Type B pancreatic cell (in vitro differentiated cells): ENCODE measurements at regions not wholly inside any gene's neighbourhood (a gene's known extent, or its start where the extent isn't known, plus 50 kb on each side); places are given as distances from the start of the nearest gene placed in this dataset.

Source experiments
- DNase-seq: peaks from one replicate; pipeline ENCODE4 v3.0.0; 2021; ENCODE audit warnings: mixed read lengths; ENCODE audit not compliant: unreplicated experiment; ENCODE audit errors: extremely low spot score
- H3K27ac Mint-ChIP-seq: 2 replicates; pipeline ENCODE4 v1.8.0; 2021; ENCODE audit warnings: mild to moderate bottlenecking, mixed read lengths
- H3K27me3 Mint-ChIP-seq: 2 replicates; pipeline ENCODE4 v1.8.0; 2021; ENCODE audit warnings: mixed read lengths
- H3K36me3 Mint-ChIP-seq: 2 replicates; pipeline ENCODE4 v1.8.0; 2021; ENCODE audit warnings: mixed read lengths
- H3K4me1 Mint-ChIP-seq: one replicate; pipeline ENCODE4 v1.8.0; 2021; ENCODE audit warnings: mixed read lengths; ENCODE audit not compliant: unreplicated experiment
- H3K4me3 Mint-ChIP-seq: 2 replicates; pipeline ENCODE4 v1.8.0; 2021; ENCODE audit warnings: mild to moderate bottlenecking, mixed read lengths
- H3K9me3 Mint-ChIP-seq: 2 replicates; pipeline ENCODE4 v1.8.0; 2021; ENCODE audit warnings: mixed read lengths
- CTCF ChIP-seq: fragments of 200-600 bp; sonication (generic); conservative IDR thresholded peaks from 2 replicates; pipeline ENCODE4 v1.5.0; 2021; ENCODE audit warnings: antibody characterized with exemption, mild to moderate bottlenecking

GRCh38 chr9:82560036-82560435 lies 502.9 kb downstream of the RASEF start:
- no peaks in the 10 kb centered on the region for H3K9me3 Mint-ChIP-seq

GRCh38 chr9:82560457-82560904 lies 502.5 kb downstream of the RASEF start:
- no peaks in the 10 kb centered on the region for H3K36me3 Mint-ChIP-seq
- no peaks in the 10 kb centered on the region for H3K9me3 Mint-ChIP-seq
- H3K27ac Mint-ChIP-seq: no peak overlapping the region
- H3K4me3 Mint-ChIP-seq: no peak overlapping the region
- peaks cover 4% of the 10 kb centered on the region for H3K27me3 Mint-ChIP-seq
- DNase-seq: no peak
- H3K4me1 Mint-ChIP-seq: peaks cover 28% of the 10 kb centered on the region
- TF ChIP-seq CTCF: no peak

More at GRCh38 chr9:82560036-82560435, 502.9 kb downstream of the RASEF start:
- no peaks in the 10 kb centered on the region for H3K36me3 Mint-ChIP-seq
- no peak overlapping the region for H3K27ac Mint-ChIP-seq
- H3K27me3 Mint-ChIP-seq: peaks cover 4% of the 10 kb centered on the region
- DNase-seq: no peak
- TF ChIP-seq CTCF: no peak
- peaks cover 28% of the 10 kb centered on the region for H3K4me1 Mint-ChIP-seq
- H3K4me3 Mint-ChIP-seq: no peak overlapping the region

GRCh38 chr9:82563094-82563493 lies 499.8 kb downstream of the RASEF start:
- Mint-ChIP-seq H3K36me3 (no peaks in the 10 kb centered on the region), H3K27ac (no peak overlapping the region), H3K27me3 (peaks cover 4% of the 10 kb centered on the region), H3K9me3 (no peaks in the 10 kb centered on the region), H3K4me1 (peaks cover 25% of the 10 kb centered on the region), H3K4me3 (no peak overlapping the region)
- TF ChIP-seq CTCF: no peak
- DNase-seq: no peak

GRCh38 chr9:82563841-82564240 lies 499.1 kb downstream of the RASEF start:
- no peak overlapping the region for H3K27ac Mint-ChIP-seq
- TF ChIP-seq CTCF: no peak

GRCh38 chr9:82565188-82565969 lies 497.6 kb downstream of the RASEF start:
- no peak for DNase-seq
- peaks cover 4% of the 10 kb centered on the region for H3K9me3 Mint-ChIP-seq
- H3K4me1 Mint-ChIP-seq: peaks cover 14% of the 10 kb centered on the region
- H3K27me3 Mint-ChIP-seq: peaks cover 4% of the 10 kb centered on the region
- no peak for TF ChIP-seq CTCF
- no peaks in the 10 kb centered on the region for H3K36me3 Mint-ChIP-seq
- H3K4me3 Mint-ChIP-seq: no peak overlapping the region
- H3K27ac Mint-ChIP-seq: no peak overlapping the region

More at GRCh38 chr9:82563841-82564240, 499.1 kb downstream of the RASEF start:
- no peak for DNase-seq
- Mint-ChIP-seq H3K4me1 (peaks cover 23% of the 10 kb centered on the region), H3K9me3 (no peaks in the 10 kb centered on the region), H3K27me3 (peaks cover 4% of the 10 kb centered on the region), H3K4me3 (no peak overlapping the region), H3K36me3 (no peaks in the 10 kb centered on the region)
